ENCODE measurements at regions not wholly inside any gene's neighbourhood (a gene's known extent, or its start where the extent isn't known, plus 50 kb on each side); places are given as distances from the start of the nearest gene placed in this dataset.

DNA sequence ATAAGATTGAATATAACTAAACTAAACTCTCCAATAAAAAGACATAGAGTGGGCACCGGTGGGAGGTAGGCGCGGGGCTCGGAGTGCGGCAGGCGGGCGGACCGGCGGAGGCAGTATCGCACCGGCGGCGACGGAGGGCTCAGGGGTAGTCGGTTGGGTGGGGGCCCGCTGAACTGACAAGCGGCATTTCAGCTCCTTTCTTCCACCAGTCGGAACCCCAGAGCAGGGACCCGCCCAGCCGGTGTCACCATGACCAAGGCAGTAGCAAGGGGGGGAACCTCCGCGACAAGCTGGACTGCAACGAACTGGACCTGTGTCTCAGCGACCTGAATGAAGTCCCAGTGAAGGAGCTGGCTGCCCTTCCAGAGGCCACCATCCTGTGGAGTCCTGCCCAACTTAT, 156.7 kb downstream of the HINT1 start:
- TF ChIP-seq, protein P1, sequence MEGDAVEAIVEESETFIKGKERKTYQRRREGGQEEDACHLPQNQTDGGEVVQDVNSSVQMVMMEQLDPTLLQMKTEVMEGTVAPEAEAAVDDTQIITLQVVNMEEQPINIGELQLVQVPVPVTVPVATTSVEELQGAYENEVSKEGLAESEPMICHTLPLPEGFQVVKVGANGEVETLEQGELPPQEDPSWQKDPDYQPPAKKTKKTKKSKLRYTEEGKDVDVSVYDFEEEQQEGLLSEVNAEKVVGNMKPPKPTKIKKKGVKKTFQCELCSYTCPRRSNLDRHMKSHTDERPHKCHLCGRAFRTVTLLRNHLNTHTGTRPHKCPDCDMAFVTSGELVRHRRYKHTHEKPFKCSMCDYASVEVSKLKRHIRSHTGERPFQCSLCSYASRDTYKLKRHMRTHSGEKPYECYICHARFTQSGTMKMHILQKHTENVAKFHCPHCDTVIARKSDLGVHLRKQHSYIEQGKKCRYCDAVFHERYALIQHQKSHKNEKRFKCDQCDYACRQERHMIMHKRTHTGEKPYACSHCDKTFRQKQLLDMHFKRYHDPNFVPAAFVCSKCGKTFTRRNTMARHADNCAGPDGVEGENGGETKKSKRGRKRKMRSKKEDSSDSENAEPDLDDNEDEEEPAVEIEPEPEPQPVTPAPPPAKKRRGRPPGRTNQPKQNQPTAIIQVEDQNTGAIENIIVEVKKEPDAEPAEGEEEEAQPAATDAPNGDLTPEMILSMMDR (IDR thresholded peaks at IDR 0.05), result no peak
- TF ChIP-seq POLR2A (IDR thresholded peaks at IDR 0.05) (no peak), POLR2AphosphoS5 (IDR thresholded peaks at IDR 0.05) (no peak), EP300 (IDR thresholded peaks at IDR 0.05) (no peak)
